Thoracic aorta (tissue), 2 donors: ENCODE measurements at regions not wholly inside any gene's neighbourhood (a gene's known extent, or its start where the extent isn't known, plus 50 kb on each side); places are given as distances from the start of the nearest gene placed in this dataset.

Source experiments
- ATAC-seq: fragments of 150-250 bp; one replicate; pipeline ENCODE4 v1.8.0; 2017; ENCODE audit warnings: low read depth; ENCODE audit not compliant: insufficient number of reproducible peaks, low FRiP score
- DNase-seq: peaks from one replicate; pipeline ENCODE4 v3.0.0-alpha.2; 2020; ENCODE audit warnings: low spot score
- H3K27ac ChIP-seq, 2 donors: fragments of 200-600 bp; sonication (generic); 1 replicate in 1 of 2; 2 replicates in 1 of 2; pipeline ENCODE4 v1.5.1; 2016; ENCODE audit warnings: mild to moderate bottlenecking in 2 of 2, moderate library complexity in 2 of 2
- H3K27me3 ChIP-seq: fragments of 200-600 bp; sonication (generic); replicated peaks from 2 replicates; pipeline ENCODE4 v1.6.0; 2016; ENCODE audit warnings: mild to moderate bottlenecking; ENCODE audit not compliant: insufficient read depth
- H3K36me3 ChIP-seq: fragments of 200-600 bp; sonication (generic); one replicate; pipeline ENCODE4 v1.5.1; 2016
- H3K4me1 ChIP-seq, 2 donors: fragments of 200-600 bp; sonication (generic); 1 replicate in 1 of 2; 2 replicates in 1 of 2; pipeline versions ENCODE4 v1.5.1 to v1.6.0; 2016; ENCODE audit warnings: low read depth in 2 of 2, mild to moderate bottlenecking in 1 of 2; ENCODE audit not compliant: control insufficient read depth in 1 of 2
- H3K4me3 ChIP-seq: fragments of 200-600 bp; sonication (generic); 2 replicates; pipeline ENCODE4 v1.5.1; 2016; ENCODE audit warnings: mild to moderate bottlenecking
- H3K9me3 ChIP-seq: fragments of 200-600 bp; sonication (generic); 2 replicates; pipeline ENCODE4 v1.5.1; 2016
- CTCF ChIP-seq: fragments of 200-600 bp; sonication (generic); IDR thresholded peaks from one replicate; pipeline ENCODE4 v1.5.1; 2019; ENCODE audit warnings: antibody characterized with exemption

DNA sequence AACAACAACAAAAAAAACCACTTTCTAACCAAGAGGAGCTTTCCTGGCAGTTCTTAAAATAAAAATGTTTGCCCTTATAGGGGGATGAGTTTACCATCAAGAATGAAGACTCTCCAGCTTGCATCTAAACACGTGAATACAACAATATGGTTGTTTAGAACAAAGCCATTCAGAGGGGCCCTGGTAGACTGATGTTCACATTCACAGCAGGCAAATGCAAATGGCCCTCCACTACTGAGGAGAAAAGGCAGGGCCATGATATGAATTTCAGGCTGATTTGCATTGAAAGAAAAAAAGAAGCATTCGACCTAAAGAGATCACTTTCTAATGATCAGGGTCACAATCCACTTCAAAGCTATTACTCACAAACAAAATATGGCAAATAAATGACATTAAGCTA, 65.3 kb upstream of the OTOS start:
- H3K9me3 ChIP-seq: no peaks in the 10 kb centered on the region
- DNase-seq (no peak), ATAC-seq (no peak)
- H3K4me3 ChIP-seq: no peak overlapping the region
- no peaks in the 10 kb centered on the region for H3K27me3 ChIP-seq
- H3K36me3 ChIP-seq: no peaks in the 10 kb centered on the region
- H3K27ac ChIP-seq: no peak overlapping the region
- TF ChIP-seq CTCF: no peak
- H3K4me1 ChIP-seq: no peaks in the 10 kb centered on the region

DNA sequence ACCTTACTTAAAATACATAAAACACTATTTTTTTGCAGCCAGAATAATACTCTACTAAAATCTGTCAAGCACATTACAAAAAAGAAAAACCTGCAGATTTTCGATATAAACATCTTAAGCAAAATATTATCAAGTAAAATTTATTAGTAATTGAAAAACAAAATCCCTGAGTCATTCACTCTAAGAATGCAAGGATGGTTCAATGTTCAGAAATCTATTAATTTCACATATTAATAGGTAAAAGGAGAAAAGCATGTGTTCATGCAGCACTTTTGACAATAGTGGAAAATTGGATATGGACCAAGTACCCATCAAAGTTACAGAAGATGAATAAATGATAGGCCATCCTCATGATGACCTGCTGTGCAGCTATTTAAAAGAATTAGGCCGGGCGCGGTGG, 66.2 kb upstream of the OTOS start:
- ATAC-seq (no peak), DNase-seq (no peak)
- no peak overlapping the region for H3K27ac ChIP-seq
- H3K4me1 ChIP-seq: no peaks in the 10 kb centered on the region
- no peaks in the 10 kb centered on the region for H3K27me3 ChIP-seq
- H3K36me3 ChIP-seq: no peaks in the 10 kb centered on the region
- no peak overlapping the region for H3K4me3 ChIP-seq
- H3K9me3 ChIP-seq: no peaks in the 10 kb centered on the region
- TF ChIP-seq CTCF: no peak

DNA sequence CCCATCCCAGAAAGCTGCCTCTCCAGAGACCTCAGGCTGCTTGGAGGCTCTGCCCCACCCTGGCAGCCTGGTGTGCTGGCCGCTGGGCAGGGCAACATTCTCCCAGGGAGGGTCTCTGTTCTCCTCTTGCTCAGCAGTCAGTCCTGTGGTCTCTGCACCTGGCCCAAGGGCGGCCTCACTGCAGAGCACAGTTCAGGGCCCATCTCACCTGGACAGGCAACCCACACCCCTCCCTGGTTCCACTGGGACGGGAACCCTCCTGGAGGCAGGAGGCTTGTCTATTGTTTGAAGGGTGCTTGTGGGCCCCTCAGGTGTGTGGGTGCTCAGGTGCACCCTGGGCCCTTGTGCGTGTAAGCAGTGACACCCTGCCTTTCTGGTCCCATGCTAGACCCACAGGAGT, 67.2 kb upstream of the OTOS start:
- DNase-seq: no peak

GRCh38 chr2:240208096-240208495, 67.6 kb upstream of the OTOS start:
- H3K9me3 ChIP-seq: no peaks in the 10 kb centered on the region
- H3K4me3 ChIP-seq: no peak overlapping the region
- ATAC-seq: no peak
- H3K27me3 ChIP-seq: no peaks in the 10 kb centered on the region
- no peaks in the 10 kb centered on the region for H3K4me1 ChIP-seq
- DNase-seq: no peak
- H3K27ac ChIP-seq: no peak overlapping the region
- TF ChIP-seq CTCF: no peak
- H3K36me3 ChIP-seq: no peaks in the 10 kb centered on the region

More for the DNA sequence above, 67.2 kb upstream of the OTOS start:
- H3K27me3 ChIP-seq: no peaks in the 10 kb centered on the region
- no peaks in the 10 kb centered on the region for H3K4me1 ChIP-seq
- no peak overlapping the region for H3K4me3 ChIP-seq
- ATAC-seq: no peak
- H3K36me3 ChIP-seq: no peaks in the 10 kb centered on the region
- no peak for TF ChIP-seq CTCF
- H3K9me3 ChIP-seq: no peaks in the 10 kb centered on the region
- no peak overlapping the region for H3K27ac ChIP-seq

GRCh38 chr2:240208631-240209211, 68.3 kb upstream of the OTOS start:
- no peak for ATAC-seq
- DNase-seq: no peak
- no peak for TF ChIP-seq CTCF
- Histone ChIP-seq H3K4me1 (no peaks in the 10 kb centered on the region), H3K36me3 (no peaks in the 10 kb centered on the region), H3K4me3 (no peak overlapping the region), H3K27ac (no peak overlapping the region), H3K9me3 (no peaks in the 10 kb centered on the region), H3K27me3 (no peaks in the 10 kb centered on the region)
